Peyer's patch (tissue), 4 donors: ENCODE measurements at regions not wholly inside any gene's neighbourhood (a gene's known extent, or its start where the extent isn't known, plus 50 kb on each side); places are given as distances from the start of the nearest gene placed in this dataset.
A peak's percentile ranks its signal among the peaks of the same experiment; 100 is the strongest.

Source experiments
- DNase-seq, 3 donors: peaks; one replicate each; pipeline ENCODE4 v3.0.0-alpha.2; 2017 to 2019
- H3K27ac ChIP-seq, 4 donors: fragments of 200-600 bp; sonication (generic); one replicate each; pipeline ENCODE4 v1.5.1; 2016 to 2019
- H3K27me3 ChIP-seq, 2 donors: fragments of 200-600 bp; sonication (generic); one replicate each; pipeline ENCODE4 v1.5.1; 2019
- H3K36me3 ChIP-seq, 3 donors: fragments of 200-600 bp; sonication (generic); one replicate each; pipeline ENCODE4 v1.5.1; 2016 to 2019
- H3K4me1 ChIP-seq, 4 donors: fragments of 200-600 bp; sonication (generic); one replicate each; pipeline ENCODE4 v1.5.1; 2016 to 2019
- H3K4me3 ChIP-seq, 4 donors: fragments of 200-600 bp; sonication (generic); 1 replicate in 3 of 4; 2 replicates in 1 of 4; pipeline ENCODE4 v1.5.1; 2016 to 2019; ENCODE audit warnings: mild to moderate bottlenecking in 1 of 4
- H3K9me3 ChIP-seq, 4 donors: fragments of 200-600 bp; sonication (generic); one replicate each; pipeline ENCODE4 v1.5.1; 2016 to 2019; ENCODE audit warnings: mild to moderate bottlenecking in 1 of 4
- CTCF ChIP-seq, 6 experiments: fragments of 450-650 bp in 4 of 6; fragments of 200-600 bp in 2 of 6; sonication (generic) in 1 of 6; IDR thresholded peaks; one replicate each; pipeline ENCODE4 v1.5.1; 2017 to 2019; ENCODE audit warnings: antibody characterized with exemption in 6 of 6, mild to moderate bottlenecking in 3 of 6, moderate library complexity in 1 of 6
- POLR2A ChIP-seq, 2 donors: fragments of 450-650 bp; IDR thresholded peaks; one replicate each; pipeline ENCODE4 v1.5.1; 2017; ENCODE audit warnings: antibody characterized with exemption in 2 of 2, mild to moderate bottlenecking in 2 of 2, moderate library complexity in 2 of 2

- TF ChIP-seq CTCF (IDR thresholded peaks at IDR 0.05) (no peak), POLR2A (IDR thresholded peaks at IDR 0.05) (no peak)
- H3K9me3 ChIP-seq = no peaks in the 10 kb centered on the region
- H3K27me3 ChIP-seq = no peaks in the 10 kb centered on the region
- no peak for DNase-seq
- H3K4me1 ChIP-seq = no peaks in the 10 kb centered on the region
- H3K36me3 ChIP-seq = no peaks in the 10 kb centered on the region
- no peak overlapping the region for H3K27ac ChIP-seq
- H3K4me3 ChIP-seq = no peak overlapping the region
These were observed 145.3 kb downstream of the SLC38A4 start for GRCh38 chr12:46680506-46680905.

DNA sequence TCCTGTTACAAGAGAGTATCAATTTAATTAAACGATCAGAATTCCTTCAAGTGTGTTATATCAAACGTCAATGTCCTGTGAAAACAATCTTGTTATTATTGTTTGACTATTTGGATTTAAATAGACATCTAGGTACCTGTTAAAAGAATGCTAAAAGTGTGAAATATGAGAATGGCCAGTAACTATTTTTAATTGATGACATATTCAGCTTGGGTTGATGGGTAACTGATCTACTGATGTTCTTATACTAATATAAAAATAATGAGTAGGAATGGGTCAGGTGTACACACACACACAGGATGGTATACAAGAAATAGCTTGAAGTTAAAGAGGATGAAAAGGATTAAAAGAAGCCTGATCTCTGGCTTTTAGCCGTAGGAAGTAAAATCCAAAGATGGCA, 146.0 kb downstream of the SLC38A4 start:
- no peak for DNase-seq
- Histone ChIP-seq H3K36me3 (no peaks in the 10 kb centered on the region), H3K27me3 (no peaks in the 10 kb centered on the region), H3K4me1 (no peaks in the 10 kb centered on the region), H3K9me3 (no peaks in the 10 kb centered on the region), H3K27ac (no peak overlapping the region), H3K4me3 (no peak overlapping the region)
- TF ChIP-seq POLR2A (IDR thresholded peaks at IDR 0.05) = no peak
- no peak for TF ChIP-seq CTCF (IDR thresholded peaks at IDR 0.05)

GRCh38 chr12:46678426-46678825, 147.4 kb downstream of the SLC38A4 start:
- Histone ChIP-seq H3K36me3 (no peaks in the 10 kb centered on the region), H3K4me1 (no peaks in the 10 kb centered on the region), H3K9me3 (no peaks in the 10 kb centered on the region), H3K27me3 (no peaks in the 10 kb centered on the region), H3K4me3 (no peak overlapping the region), H3K27ac (no peak overlapping the region)
- no peak for DNase-seq
- TF ChIP-seq CTCF (IDR thresholded peaks at IDR 0.05) (no peak), POLR2A (IDR thresholded peaks at IDR 0.05) (no peak)

DNA sequence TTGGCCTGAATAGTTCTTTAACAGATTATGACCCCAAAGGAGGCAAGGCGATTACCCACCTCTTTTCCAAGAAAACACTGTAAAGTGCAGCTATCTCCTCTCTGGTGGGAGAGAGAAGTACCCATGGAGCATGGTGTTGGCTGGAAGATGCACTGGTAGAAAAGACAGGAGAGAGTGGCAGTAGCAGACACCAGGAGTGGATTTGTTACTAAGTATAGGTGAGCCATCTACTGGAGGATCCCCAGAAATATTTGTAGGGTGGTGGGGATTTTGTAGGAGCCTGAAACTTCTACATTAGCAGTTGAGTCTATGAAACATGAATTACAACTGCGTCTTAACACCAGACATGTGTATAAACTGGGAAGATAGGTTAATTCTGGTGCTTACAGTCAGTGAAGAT, 148.0 kb downstream of the SLC38A4 start:
- DNase-seq = no peak
- TF ChIP-seq CTCF (IDR thresholded peaks at IDR 0.05) = peak in 2 of 6 experiments; percentile 12 to 32
- TF ChIP-seq POLR2A (IDR thresholded peaks at IDR 0.05) = no peak
- H3K4me3 ChIP-seq = no peak overlapping the region
- no peaks in the 10 kb centered on the region for H3K27me3 ChIP-seq
- no peaks in the 10 kb centered on the region for H3K36me3 ChIP-seq
- no peaks in the 10 kb centered on the region for H3K4me1 ChIP-seq
- H3K27ac ChIP-seq = no peak overlapping the region
- H3K9me3 ChIP-seq = no peaks in the 10 kb centered on the region

DNA sequence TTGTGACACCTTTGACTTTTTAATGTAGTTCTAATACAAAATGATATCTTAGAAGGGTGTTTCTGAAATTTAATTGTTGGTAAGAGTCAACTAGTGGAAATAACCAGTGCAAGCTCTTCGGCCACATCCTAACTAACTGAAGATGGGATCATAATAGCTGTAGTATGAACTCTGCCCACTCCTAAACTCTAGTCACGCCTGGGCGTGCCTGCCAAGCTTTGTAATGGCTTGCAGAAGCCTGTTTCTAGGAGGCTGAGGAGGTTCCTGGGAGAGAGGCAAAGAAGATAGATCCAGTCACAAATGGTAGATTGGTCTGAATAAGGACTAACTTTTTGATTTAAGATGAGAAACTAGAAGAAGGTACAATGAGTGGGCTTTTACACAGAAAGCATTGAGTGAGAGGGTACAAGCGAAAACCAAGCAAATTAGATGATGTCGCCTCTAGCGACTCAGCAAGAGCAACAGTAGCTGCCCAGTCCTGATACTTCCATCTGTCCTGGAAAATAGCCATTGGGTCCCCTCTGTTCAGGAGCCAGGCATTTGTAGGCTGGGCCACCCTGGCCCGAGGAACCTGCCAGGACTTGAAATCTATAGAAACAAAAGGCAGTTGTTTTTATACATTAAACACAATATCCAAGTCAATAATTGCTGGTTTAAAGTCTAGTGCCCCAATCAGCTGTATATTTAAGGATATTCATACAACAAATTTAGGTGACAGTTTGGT, 148.8 kb downstream of the SLC38A4 start:
- Histone ChIP-seq H3K9me3 (no peaks in the 10 kb centered on the region), H3K4me1 (no peaks in the 10 kb centered on the region), H3K27ac (no peak overlapping the region), H3K27me3 (no peaks in the 10 kb centered on the region), H3K36me3 (no peaks in the 10 kb centered on the region), H3K4me3 (no peak overlapping the region)
- no peak for TF ChIP-seq CTCF (IDR thresholded peaks at IDR 0.05)
- TF ChIP-seq POLR2A (IDR thresholded peaks at IDR 0.05) = no peak
- no peak for DNase-seq

- no peak for DNase-seq
- Histone ChIP-seq H3K4me1 (no peaks in the 10 kb centered on the region), H3K27ac (no peak overlapping the region), H3K36me3 (no peaks in the 10 kb centered on the region), H3K9me3 (no peaks in the 10 kb centered on the region), H3K27me3 (no peaks in the 10 kb centered on the region), H3K4me3 (no peak overlapping the region)
- no peak for TF ChIP-seq CTCF (IDR thresholded peaks at IDR 0.05)
- no peak for TF ChIP-seq POLR2A (IDR thresholded peaks at IDR 0.05)
These were observed 149.4 kb downstream of the SLC38A4 start for GRCh38 chr12:46676396-46676795.
